ENCODE measurements at regions not wholly inside any gene's neighbourhood (a gene's known extent, or its start where the extent isn't known, plus 50 kb on each side); places are given as distances from the start of the nearest gene placed in this dataset.
A peak's percentile ranks its signal among the peaks of the same experiment; 100 is the strongest.

- DNase-seq (no peak), ATAC-seq (no peak)
- TF ChIP-seq POLR2A (IDR thresholded peaks at IDR 0.05) = no peak
- no peak for TF ChIP-seq CTCF (IDR thresholded peaks at IDR 0.05 in 4 of 5, conservative IDR thresholded peaks at IDR 0.05 in 1 of 5)
- Histone ChIP-seq H3K4me3 (no peak overlapping the region), H3K27me3 (no peaks in the 10 kb centered on the region), H3K27ac (no peak overlapping the region), H3K4me1 (peaks cover 3 to 13% of the 10 kb centered on the region in 2 donors), H3K9me3 (no peaks in the 10 kb centered on the region), H3K36me3 (no peaks in the 10 kb centered on the region)
- intact Hi-C loops (cut with DNase I; ENCODE audit: low total_unique reads) (loop anchor here (5.0 to 10.0 kb wide), 3 partner anchors 207 to 510 kb away; partner anchors contain the start of gene ZNF608), in situ Hi-C loops (cut with MboI; ENCODE audit: low sequenced_read_pairs in 4 of 4) (no loop called here)
These were observed 208.3 kb upstream of the ZNF608 start for GRCh38 chr5:124954784-124955183.

GRCh38 chr5:124956471-124957029 is 210.1 kb upstream of the ZNF608 start:
- intact Hi-C loops (cut with DNase I; ENCODE audit: low total_unique reads) (loop anchor here (2.0 to 10.0 kb wide), 3 partner anchors 50 to 512 kb away; no protein-coding TSS in a partner anchor), in situ Hi-C loops (cut with MboI; ENCODE audit: low sequenced_read_pairs in 4 of 4) (no loop called here)
- Histone ChIP-seq H3K27ac (peak overlapping the region; percentile 38 to 64 (median 60)), H3K36me3 (no peaks in the 10 kb centered on the region), H3K27me3 (no peaks in the 10 kb centered on the region), H3K9me3 (no peaks in the 10 kb centered on the region), H3K4me3 (no peak overlapping the region), H3K4me1 (peaks cover 0 to 13% of the 10 kb centered on the region in 2 donors)
- no peak for TF ChIP-seq POLR2A (IDR thresholded peaks at IDR 0.05)
- no peak for TF ChIP-seq CTCF (IDR thresholded peaks at IDR 0.05 in 4 of 5, conservative IDR thresholded peaks at IDR 0.05 in 1 of 5)
- ATAC-seq (peak; percentile 87 to 91), DNase-seq (peak; percentile 62 to 70)

- Histone ChIP-seq H3K27ac (peak overlapping the region; percentile 38 to 64 (median 60)), H3K4me3 (no peak overlapping the region), H3K9me3 (no peaks in the 10 kb centered on the region), H3K4me1 (peaks cover 0 to 13% of the 10 kb centered on the region in 2 donors), H3K36me3 (no peaks in the 10 kb centered on the region), H3K27me3 (no peaks in the 10 kb centered on the region)
- DNase-seq (peak in 1 of 2 donors; percentile 18), ATAC-seq (peak; percentile 49)
- no peak for TF ChIP-seq CTCF (IDR thresholded peaks at IDR 0.05 in 4 of 5, conservative IDR thresholded peaks at IDR 0.05 in 1 of 5)
- in situ Hi-C loops (cut with MboI; ENCODE audit: low sequenced_read_pairs in 4 of 4) (no loop called here), intact Hi-C loops (cut with DNase I; ENCODE audit: low total_unique reads) (loop anchor here (2.0 to 10.0 kb wide), 3 partner anchors 50 to 512 kb away; no protein-coding TSS in a partner anchor)
These were observed 210.6 kb upstream of the ZNF608 start for GRCh38 chr5:124957063-124957462.

GRCh38 chr5:124960266-124960665 is 213.8 kb upstream of the ZNF608 start:
- H3K4me1 ChIP-seq = peaks cover 0 to 13% of the 10 kb centered on the region in 2 donors
- TF ChIP-seq POLR2A (IDR thresholded peaks at IDR 0.05) (no peak), CTCF (IDR thresholded peaks at IDR 0.05 in 4 of 5, conservative IDR thresholded peaks at IDR 0.05 in 1 of 5) (no peak)
- no peak overlapping the region for H3K4me3 ChIP-seq
- intact Hi-C loops (cut with DNase I; ENCODE audit: low total_unique reads) (no loop called here), in situ Hi-C loops (cut with MboI; ENCODE audit: low sequenced_read_pairs in 4 of 4) (no loop called here)
- no peaks in the 10 kb centered on the region for H3K36me3 ChIP-seq
- no peak overlapping the region for H3K27ac ChIP-seq
- ATAC-seq (no peak), DNase-seq (no peak)
- H3K27me3 ChIP-seq = no peaks in the 10 kb centered on the region
- no peaks in the 10 kb centered on the region for H3K9me3 ChIP-seq

GRCh38 chr5:124961521-124961920 is 215.1 kb upstream of the ZNF608 start:
- in situ Hi-C loops (cut with MboI; ENCODE audit: low sequenced_read_pairs in 4 of 4) = no loop called here
- no peak for TF ChIP-seq CTCF (IDR thresholded peaks at IDR 0.05 in 4 of 5, conservative IDR thresholded peaks at IDR 0.05 in 1 of 5)
- TF ChIP-seq POLR2A (IDR thresholded peaks at IDR 0.05) = no peak
- no peak for ATAC-seq

More at GRCh38 chr5:124961521-124961920, 215.1 kb upstream of the ZNF608 start:
- Histone ChIP-seq H3K4me1 (peaks cover 0 to 9% of the 10 kb centered on the region in 2 donors), H3K27me3 (no peaks in the 10 kb centered on the region), H3K4me3 (no peak overlapping the region), H3K36me3 (no peaks in the 10 kb centered on the region), H3K9me3 (no peaks in the 10 kb centered on the region), H3K27ac (no peak overlapping the region)
- intact Hi-C loops (cut with DNase I; ENCODE audit: low total_unique reads) = no loop called here
- no peak for DNase-seq

All from gastrocnemius medialis (tissue), 4 donors.